NB4 (cell line): ENCODE measurements at regions not wholly inside any gene's neighbourhood (a gene's known extent, or its start where the extent isn't known, plus 50 kb on each side); places are given as distances from the start of the nearest gene placed in this dataset.
"Not testable (repeated sequence)": the region's sequence is repeated elsewhere in the genome, so short reads cannot be mapped to it uniquely, and the experiment has no call there.

ENCODE experiments used
- DNase-seq: peaks from one replicate; pipeline ENCODE4 v3.0.0; 2010; ENCODE audit warnings: low read depth
- H3K4me3 ChIP-seq: one replicate; pipeline ENCODE4 v1.5.1; 2011; ENCODE audit warnings: mild to moderate bottlenecking, low read depth, low read length, moderate library complexity
- CTCF ChIP-seq: IDR thresholded peaks from one replicate; pipeline ENCODE4 v1.5.1; 2012; ENCODE audit warnings: low read depth, low read length
- MAX ChIP-seq: IDR thresholded peaks from 2 replicates; pipeline ENCODE4 v1.6.1; 2011; ENCODE audit warnings: low read depth, low read length
- MYC ChIP-seq: IDR thresholded peaks from 2 replicates; pipeline ENCODE4 v1.6.1; 2011; ENCODE audit warnings: low read depth, low read length
- POLR2A ChIP-seq: IDR thresholded peaks from 2 replicates; pipeline ENCODE4 v1.6.1; 2011; ENCODE audit warnings: mild to moderate bottlenecking; ENCODE audit not compliant: insufficient read length; ENCODE audit errors: extremely low read depth

GRCh38 chrX:1700757-1701156 lies 85.9 kb downstream of the ASMT start:
- no peak for TF ChIP-seq CTCF
- no peak for TF ChIP-seq POLR2A
- no peak for TF ChIP-seq MYC
- TF ChIP-seq MAX, result no peak
- no peak overlapping the region for H3K4me3 ChIP-seq
- peak; percentile 15 for DNase-seq

- H3K4me3 ChIP-seq, DNase-seq: not testable (repeated sequence)
Observed at GRCh38 chrX:1701396-1701901, 86.6 kb downstream of the ASMT start.

- H3K4me3 ChIP-seq, DNase-seq: not testable (repeated sequence)
Observed at GRCh38 chrX:1702142-1702541, 87.3 kb downstream of the ASMT start.

- not testable (repeated sequence) for H3K4me3 ChIP-seq, DNase-seq
Observed at GRCh38 chrX:1702557-1702956, 87.7 kb downstream of the ASMT start.

- not testable (repeated sequence) for DNase-seq, H3K4me3 ChIP-seq
Observed at GRCh38 chrX:1709277-1709676, 94.4 kb downstream of the ASMT start.

- no peak overlapping the region for H3K4me3 ChIP-seq
- TF ChIP-seq MAX (no peak), CTCF (no peak), POLR2A (no peak), MYC (no peak)
- DNase-seq, result no peak
Observed at GRCh38 chrX:1713296-1713695, 98.4 kb downstream of the ASMT start.

GRCh38 chrX:1717373-1717772 lies 102.5 kb downstream of the ASMT start:
- DNase-seq, result no peak
- no peak for TF ChIP-seq MAX
- TF ChIP-seq MYC, result no peak
- TF ChIP-seq POLR2A, result no peak
- TF ChIP-seq CTCF, result no peak
- no peak overlapping the region for H3K4me3 ChIP-seq

GRCh38 chrX:1719270-1719669 lies 104.4 kb downstream of the ASMT start:
- H3K4me3 ChIP-seq, result no peak overlapping the region
- TF ChIP-seq MAX (no peak), POLR2A (no peak)
- no peak for DNase-seq

GRCh38 chrX:1720836-1721235 lies 106.0 kb downstream of the ASMT start:
- no peak for DNase-seq
- TF ChIP-seq POLR2A (no peak), CTCF (no peak)
- no peak overlapping the region for H3K4me3 ChIP-seq
